Non-pigmented ciliary epithelial cell (primary cell): ENCODE measurements at regions not wholly inside any gene's neighbourhood (a gene's known extent, or its start where the extent isn't known, plus 50 kb on each side); places are given as distances from the start of the nearest gene placed in this dataset.
"Not testable (repeated sequence)": the region's sequence is repeated elsewhere in the genome, so short reads cannot be mapped to it uniquely, and the experiment has no call there.

ENCODE experiments used
- DNase-seq: peaks from one replicate; pipeline ENCODE4 v3.0.0-alpha.2; 2010; ENCODE audit warnings: low read depth

GRCh38 chr4:34492414-34492813 is 1751.9 kb downstream of the ARAP2 start:
- no peak for DNase-seq

- no peak for DNase-seq
Observed at GRCh38 chr4:34502086-34502485, 1742.2 kb downstream of the ARAP2 start.

GRCh38 chr4:34504731-34505130 is 1739.6 kb downstream of the ARAP2 start:
- not testable (repeated sequence) for DNase-seq

GRCh38 chr4:34506511-34507092 is 1737.7 kb downstream of the ARAP2 start:
- not testable (repeated sequence) for DNase-seq

- no peak for DNase-seq
Observed at GRCh38 chr4:34512616-34513015, 1731.7 kb downstream of the ARAP2 start.

- no peak for DNase-seq
Observed at GRCh38 chr4:34516524-34516923, 1727.8 kb downstream of the ARAP2 start.

- no peak for DNase-seq
Observed at GRCh38 chr4:34534916-34535315, 1709.4 kb downstream of the ARAP2 start.

GRCh38 chr4:34566091-34566490 is 1678.2 kb downstream of the ARAP2 start:
- no peak for DNase-seq

- DNase-seq: no peak
Observed at GRCh38 chr4:34572026-34572425, 1672.3 kb downstream of the ARAP2 start.

GRCh38 chr4:34615315-34615714 is 1629.0 kb downstream of the ARAP2 start:
- no peak for DNase-seq

- peak; percentile 24 for DNase-seq
Observed at GRCh38 chr4:34619531-34620162, 1624.7 kb downstream of the ARAP2 start.

GRCh38 chr4:34628471-34628870 is 1615.8 kb downstream of the ARAP2 start:
- no peak for DNase-seq

- DNase-seq: no peak
Observed at GRCh38 chr4:34629451-34629850, 1614.9 kb downstream of the ARAP2 start.

- peak; percentile 32 for DNase-seq
Observed at GRCh38 chr4:34633241-34633640, 1611.1 kb downstream of the ARAP2 start.

- no peak for DNase-seq
Observed at GRCh38 chr4:34636623-34637022, 1607.7 kb downstream of the ARAP2 start.

GRCh38 chr4:34643476-34643875 is 1600.8 kb downstream of the ARAP2 start:
- DNase-seq: no peak

GRCh38 chr4:34644579-34645115 is 1599.7 kb downstream of the ARAP2 start:
- DNase-seq: peak; percentile 53

GRCh38 chr4:34649716-34650115 is 1594.6 kb downstream of the ARAP2 start:
- DNase-seq: no peak

GRCh38 chr4:34664051-34664450 is 1580.3 kb downstream of the ARAP2 start:
- DNase-seq: no peak

GRCh38 chr4:34676400-34676799 is 1567.9 kb downstream of the ARAP2 start:
- DNase-seq: peak; percentile 13

- DNase-seq: no peak
Observed at GRCh38 chr4:34678431-34678830, 1565.9 kb downstream of the ARAP2 start.

GRCh38 chr4:34679228-34679627 is 1565.1 kb downstream of the ARAP2 start:
- no peak for DNase-seq

- DNase-seq: no peak
Observed at GRCh38 chr4:34709564-34709963, 1534.8 kb downstream of the ARAP2 start.
